ENCODE measurements at regions not wholly inside any gene's neighbourhood (a gene's known extent, or its start where the extent isn't known, plus 50 kb on each side); places are given as distances from the start of the nearest gene placed in this dataset.

DNA sequence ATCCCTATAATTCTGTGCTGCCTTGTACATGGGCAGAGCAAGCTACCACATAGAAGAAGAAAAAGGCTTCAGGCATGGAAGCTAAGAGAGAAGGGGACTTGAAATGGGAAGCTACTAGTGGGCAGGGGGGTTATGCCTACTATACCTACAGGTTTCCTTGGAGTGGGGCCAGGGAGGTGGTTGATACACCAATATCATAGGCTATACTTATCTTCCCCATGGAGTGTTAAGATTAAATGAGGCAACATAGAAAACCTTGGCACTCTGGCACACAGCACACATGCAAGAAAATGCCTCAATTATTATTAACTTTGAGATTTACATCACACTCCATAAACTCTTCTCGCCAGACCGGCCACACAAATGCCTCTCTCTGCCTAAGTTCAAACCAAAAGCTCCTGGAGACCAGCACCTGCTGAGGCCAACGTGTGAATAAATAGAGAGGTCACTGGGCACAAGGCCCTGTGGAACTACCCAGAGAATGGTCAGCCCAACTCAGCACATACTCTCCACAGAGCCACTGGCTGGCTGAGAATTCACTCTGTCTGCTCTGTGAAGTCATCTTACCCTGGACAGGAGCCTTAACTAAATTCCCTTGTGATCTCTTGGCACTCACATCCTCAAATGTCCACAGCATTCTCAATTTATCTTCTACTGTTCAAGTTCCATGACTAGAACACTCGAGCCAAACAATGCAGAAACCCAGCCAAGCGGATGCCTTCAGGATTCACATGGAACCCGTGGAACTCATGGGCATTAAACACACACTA lies 498.7 kb downstream of the BCL11A start:
- DNase-seq (ENCODE audit: low read depth in 3 of 3) = no peak

DNA sequence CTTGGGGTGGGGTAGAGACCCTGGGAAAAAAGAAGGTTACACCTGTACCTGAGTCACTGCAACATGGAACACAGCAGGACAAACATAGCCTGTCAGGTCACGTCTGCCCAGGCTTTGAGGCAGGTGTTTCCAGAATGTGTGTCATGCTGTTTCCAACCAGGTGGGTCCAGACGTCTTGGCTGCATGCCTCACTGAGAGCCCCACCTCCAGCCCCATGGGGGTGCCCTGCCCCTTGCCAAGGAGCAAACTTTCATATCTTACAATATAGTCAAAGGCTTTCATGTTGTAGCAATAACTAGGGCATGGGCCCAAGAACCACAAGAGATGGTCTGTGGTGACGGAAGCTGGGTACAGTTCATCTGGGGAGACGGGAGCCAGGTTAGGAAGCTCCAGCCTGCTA lies 499.7 kb downstream of the BCL11A start:
- DNase-seq (ENCODE audit: low read depth in 3 of 3) = no peak

- no peak for DNase-seq (ENCODE audit: low read depth in 3 of 3)
Observed at GRCh38 chr2:60052601-60053000, 500.9 kb downstream of the BCL11A start.

DNA sequence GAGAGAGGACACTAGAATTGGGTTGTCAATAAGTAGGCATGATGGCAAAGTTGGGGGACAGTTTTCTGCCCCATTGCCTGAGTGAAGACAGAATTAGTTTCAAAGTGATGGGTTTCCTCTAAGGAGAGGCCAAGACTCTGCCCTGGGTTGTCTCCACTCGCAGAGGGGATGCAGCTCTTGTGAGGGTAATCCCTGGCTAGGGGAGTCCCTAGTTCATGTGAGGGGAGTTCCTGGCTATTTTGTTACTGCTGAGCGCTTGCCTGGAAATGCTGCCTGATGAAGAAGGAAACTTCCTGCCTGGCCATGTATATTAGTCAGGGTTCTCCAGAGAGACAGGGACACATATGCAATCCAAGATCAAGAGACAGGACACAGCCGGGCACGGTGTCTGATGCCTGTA lies 501.5 kb downstream of the BCL11A start:
- DNase-seq (ENCODE audit: low read depth in 3 of 3) = no peak

GRCh38 chr2:60047944-60048525 lies 505.4 kb downstream of the BCL11A start:
- no peak for DNase-seq (ENCODE audit: low read depth in 3 of 3)

DNA sequence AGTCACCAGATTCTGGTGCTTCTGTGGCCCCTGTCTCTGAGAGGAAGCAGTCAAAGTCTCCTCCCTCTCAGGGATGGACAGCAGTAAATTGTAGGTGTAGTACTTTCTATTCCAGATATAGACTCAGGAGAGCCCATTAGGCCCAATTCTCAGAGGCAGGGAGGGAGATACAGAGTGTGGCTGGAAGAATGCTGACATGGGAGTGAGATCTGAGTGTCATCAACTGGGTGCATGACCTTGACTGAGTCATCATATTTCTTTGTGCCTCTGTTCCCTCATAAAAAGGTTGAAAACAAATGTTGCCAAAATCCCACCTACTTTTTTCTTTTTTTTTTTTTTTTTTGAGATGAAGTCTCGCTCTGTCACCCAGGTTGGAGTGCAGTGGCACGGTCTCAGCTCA lies 506.1 kb downstream of the BCL11A start:
- no peak for DNase-seq (ENCODE audit: low read depth in 3 of 3)

DNA sequence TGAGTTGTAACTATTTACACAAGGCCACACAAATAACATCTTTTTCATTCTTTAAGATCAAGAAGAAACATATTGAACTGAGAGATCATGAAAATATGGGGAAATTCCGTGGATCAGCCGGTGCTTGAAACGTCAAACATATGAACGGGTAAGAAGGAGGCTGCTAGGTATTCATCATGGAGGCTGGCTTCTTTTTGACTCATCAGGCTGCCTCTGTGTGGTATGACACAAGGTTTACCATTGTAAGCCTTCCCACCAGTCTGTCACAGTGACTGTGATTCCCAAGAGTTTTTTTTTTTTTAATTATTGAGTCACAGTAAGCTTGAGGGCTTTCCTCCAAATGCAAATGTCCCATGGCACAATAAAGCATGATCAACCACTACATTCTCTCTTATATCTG lies 506.9 kb downstream of the BCL11A start:
- DNase-seq (ENCODE audit: low read depth in 3 of 3) = no peak

GRCh38 chr2:60045456-60045855 lies 508.0 kb downstream of the BCL11A start:
- DNase-seq (ENCODE audit: low read depth in 3 of 3) = no peak

GRCh38 chr2:60044484-60044883 lies 509.0 kb downstream of the BCL11A start:
- DNase-seq (ENCODE audit: low read depth in 3 of 3) = no peak

DNA sequence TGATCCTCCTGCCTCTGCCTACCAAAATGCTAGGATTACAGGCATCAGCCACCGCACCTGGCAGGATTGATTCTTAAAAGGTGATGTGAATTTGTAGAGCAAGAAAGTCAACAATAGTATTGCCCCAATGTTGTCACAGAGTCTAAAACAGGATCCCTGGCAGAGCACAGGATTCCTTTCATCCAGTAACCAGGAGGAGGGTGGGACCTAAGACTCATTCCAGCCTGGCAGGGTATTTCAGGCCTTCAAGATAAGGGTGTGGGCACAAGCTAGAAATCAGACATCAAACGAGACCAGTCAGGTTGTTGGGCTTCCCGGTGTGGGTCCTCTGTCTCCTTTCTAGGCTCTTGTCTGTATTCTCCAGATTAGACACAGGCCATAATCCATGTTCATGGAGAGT lies 511.4 kb downstream of the BCL11A start:
- no peak for DNase-seq (ENCODE audit: low read depth in 3 of 3)

- DNase-seq (ENCODE audit: low read depth in 3 of 3) = no peak
Observed at GRCh38 chr2:60033325-60033724, 520.1 kb downstream of the BCL11A start.

GRCh38 chr2:60029566-60029883 lies 523.9 kb downstream of the BCL11A start:
- no peak for DNase-seq (ENCODE audit: low read depth in 3 of 3)

DNA sequence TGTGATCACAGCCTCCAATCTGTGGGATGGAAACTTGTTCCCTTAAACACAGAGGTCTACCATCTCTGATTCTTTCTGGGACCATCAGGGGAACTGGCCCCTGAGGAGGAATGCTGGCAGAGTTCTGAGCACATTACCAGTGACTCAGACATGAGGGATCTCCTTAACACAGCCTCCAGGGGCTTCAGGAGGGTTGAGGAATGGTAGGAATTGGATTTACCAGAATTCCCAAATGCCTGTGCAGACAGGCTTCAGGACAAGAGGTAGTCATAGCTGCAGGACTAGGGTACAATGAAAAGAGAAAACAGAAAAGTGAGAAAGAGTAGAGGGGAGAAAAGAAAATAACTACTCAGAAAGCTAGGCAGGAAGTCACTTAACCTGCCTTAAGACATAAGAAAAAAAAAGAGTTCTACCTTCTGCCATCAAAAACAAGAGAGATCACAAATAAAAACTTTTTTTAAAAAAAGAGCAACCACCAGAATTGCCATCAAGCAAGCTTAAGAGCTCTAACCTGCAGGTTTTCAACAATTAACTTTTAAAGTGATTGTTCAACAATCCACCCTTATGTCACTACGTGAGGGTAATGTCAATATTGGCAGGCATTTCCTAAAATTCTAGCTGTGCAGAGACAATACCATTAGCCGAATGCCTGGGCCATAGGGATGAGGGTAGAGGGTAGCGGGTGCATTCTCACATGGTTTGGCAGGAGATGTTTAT lies 524.4 kb downstream of the BCL11A start:
- no peak for DNase-seq (ENCODE audit: low read depth in 3 of 3)

DNA sequence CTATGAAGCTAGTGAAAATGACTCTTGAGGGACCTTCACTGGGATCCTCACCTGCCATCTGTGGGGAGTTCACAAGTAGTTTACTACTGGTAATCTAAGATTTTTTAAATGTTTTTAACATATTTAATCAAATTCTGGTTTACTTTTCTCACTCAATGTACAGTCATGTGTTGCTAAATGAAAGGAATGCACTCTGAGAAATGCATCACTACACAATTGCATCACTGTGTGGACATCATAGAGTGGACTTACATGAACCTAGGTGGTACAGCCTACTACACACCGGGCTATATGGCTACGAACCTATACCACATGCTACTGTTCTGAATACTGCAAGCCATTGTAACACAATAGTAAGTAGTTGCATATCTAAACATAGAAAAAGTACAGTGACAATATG lies 528.0 kb downstream of the BCL11A start:
- DNase-seq (ENCODE audit: low read depth in 3 of 3) = no peak

- DNase-seq (ENCODE audit: low read depth in 3 of 3) = no peak
Observed at GRCh38 chr2:60023256-60023985, 530.0 kb downstream of the BCL11A start.

DNA sequence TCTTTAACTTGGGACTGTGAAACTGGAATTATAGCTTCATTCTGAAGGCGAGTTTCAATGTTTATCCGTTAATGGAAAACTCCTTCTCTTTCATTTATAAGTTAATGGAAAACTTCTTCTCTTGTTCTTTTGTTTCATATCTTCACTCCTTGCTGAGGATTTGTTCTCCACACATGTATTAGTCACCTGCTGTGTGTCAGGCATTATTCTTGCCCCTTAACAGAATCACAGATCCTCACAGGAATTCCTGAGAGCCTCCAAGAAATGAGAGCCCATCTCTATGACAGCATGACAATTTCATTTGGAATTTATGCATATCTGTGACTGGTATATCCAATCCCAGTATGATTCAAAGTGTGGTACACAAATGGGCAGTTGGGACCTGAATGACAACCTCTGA lies 545.8 kb downstream of the BCL11A start:
- DNase-seq (ENCODE audit: low read depth in 3 of 3) = no peak

DNA sequence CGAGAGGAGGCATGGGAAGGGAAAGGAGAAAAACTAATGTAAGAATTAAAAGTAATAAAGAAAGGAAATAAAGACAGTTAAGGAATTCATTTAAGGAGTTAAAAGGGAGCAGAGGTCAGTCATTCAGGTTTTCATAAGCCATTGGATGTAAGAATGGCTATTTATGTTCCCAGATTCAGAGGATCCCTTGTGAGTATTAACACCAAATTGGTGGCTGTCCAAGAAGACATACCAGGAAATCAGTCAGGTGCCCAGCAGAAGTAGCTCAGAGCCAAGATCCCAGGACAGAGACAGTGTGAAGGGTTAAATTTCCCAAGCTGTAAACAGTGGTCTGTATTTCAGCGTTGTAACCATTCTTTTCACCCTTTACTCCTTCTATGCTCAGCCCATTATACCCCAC lies 550.4 kb downstream of the BCL11A start:
- no peak for DNase-seq (ENCODE audit: low read depth in 3 of 3)

- no peak for DNase-seq (ENCODE audit: low read depth in 3 of 3)
Observed at GRCh38 chr2:60002183-60002867, 551.1 kb downstream of the BCL11A start.

DNA sequence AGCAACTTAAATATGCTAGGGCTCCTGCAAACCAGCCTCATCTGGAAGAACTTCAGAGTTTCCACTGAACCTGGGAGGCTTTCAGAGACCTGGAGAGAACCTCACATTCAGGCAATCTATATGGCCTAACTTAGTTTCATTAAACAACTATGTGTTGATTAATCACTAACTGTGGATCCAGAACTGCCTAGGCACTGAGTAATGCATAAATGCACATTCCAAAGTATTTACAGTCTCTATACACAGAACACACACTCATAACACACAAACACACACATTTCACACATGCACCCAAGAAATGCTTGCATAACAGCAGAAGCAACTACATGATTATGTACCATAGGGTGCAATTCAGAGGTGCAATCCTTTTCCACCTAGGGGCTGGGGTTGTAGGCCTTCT lies 552.8 kb downstream of the BCL11A start:
- no peak for DNase-seq (ENCODE audit: low read depth in 3 of 3)

DNA sequence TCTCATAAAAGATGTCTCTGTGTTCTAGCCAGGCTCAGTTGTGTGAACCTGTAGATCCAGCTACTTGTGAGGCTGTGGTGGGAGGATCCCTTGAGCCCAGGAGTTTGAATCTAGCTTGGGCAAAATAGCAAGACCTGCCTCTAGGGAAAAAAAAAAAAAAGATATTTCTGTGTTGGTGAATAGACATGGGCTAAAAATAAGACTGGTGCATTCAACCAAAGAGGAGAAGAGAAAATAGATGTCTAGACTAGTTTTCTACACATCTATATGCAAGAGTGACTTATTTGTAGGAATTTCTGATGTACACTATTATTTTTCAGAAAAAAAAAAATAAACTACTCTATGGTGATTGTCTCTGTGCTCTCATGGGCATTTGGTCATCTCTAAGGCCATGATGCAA lies 555.1 kb downstream of the BCL11A start:
- no peak for DNase-seq (ENCODE audit: low read depth in 3 of 3)

DNA sequence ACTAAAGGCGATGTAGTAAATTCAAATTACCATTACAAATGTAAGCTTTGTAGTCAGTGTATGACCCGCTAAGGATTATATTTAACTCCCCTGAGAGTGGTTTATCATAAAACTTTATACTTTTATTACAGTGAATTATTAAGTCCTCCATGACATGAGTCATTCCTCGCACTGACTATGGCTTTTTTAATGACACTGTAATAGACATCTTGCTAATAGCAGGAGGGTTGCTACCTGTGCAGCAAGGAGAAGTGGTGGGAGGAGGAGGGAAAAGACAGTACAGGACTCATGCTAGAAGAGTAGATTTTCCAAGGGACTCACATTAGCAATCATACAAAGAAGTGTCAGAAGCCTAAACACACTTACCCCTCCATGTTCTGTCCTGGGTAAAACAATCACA lies 556.1 kb downstream of the BCL11A start:
- DNase-seq (ENCODE audit: low read depth in 3 of 3) = no peak

GRCh38 chr2:59996855-59997254 lies 556.6 kb downstream of the BCL11A start:
- no peak for DNase-seq (ENCODE audit: low read depth in 3 of 3)
